Coronary artery (tissue), 2 donors: ENCODE measurements at regions not wholly inside any gene's neighbourhood (a gene's known extent, or its start where the extent isn't known, plus 50 kb on each side); places are given as distances from the start of the nearest gene placed in this dataset.

ENCODE experiments used
- DNase-seq: peaks from one replicate; pipeline ENCODE4 v3.0.0-alpha.2; 2017; ENCODE audit warnings: low spot score
- H3K27ac ChIP-seq, 2 donors: fragments of 200-600 bp; sonication (generic); one replicate each; pipeline ENCODE4 v1.5.1; 2016 to 2019
- H3K4me3 ChIP-seq: fragments of 200-600 bp; sonication (generic); 2 replicates; pipeline ENCODE4 v1.5.1; 2016; ENCODE audit warnings: mild to moderate bottlenecking, moderate library complexity
- TF ChIP-seq, protein P1 (sequence below): fragments of 200-600 bp; sonication (generic); IDR thresholded peaks from one replicate; pipeline ENCODE4 v1.5.1; 2019; ENCODE audit warnings: antibody characterized with exemption

GRCh38 chr4:186946136-186946535 is 222.5 kb upstream of the FAT1 start:
- no peak for DNase-seq
- H3K4me3 ChIP-seq = no peak overlapping the region
- TF ChIP-seq, protein P1, sequence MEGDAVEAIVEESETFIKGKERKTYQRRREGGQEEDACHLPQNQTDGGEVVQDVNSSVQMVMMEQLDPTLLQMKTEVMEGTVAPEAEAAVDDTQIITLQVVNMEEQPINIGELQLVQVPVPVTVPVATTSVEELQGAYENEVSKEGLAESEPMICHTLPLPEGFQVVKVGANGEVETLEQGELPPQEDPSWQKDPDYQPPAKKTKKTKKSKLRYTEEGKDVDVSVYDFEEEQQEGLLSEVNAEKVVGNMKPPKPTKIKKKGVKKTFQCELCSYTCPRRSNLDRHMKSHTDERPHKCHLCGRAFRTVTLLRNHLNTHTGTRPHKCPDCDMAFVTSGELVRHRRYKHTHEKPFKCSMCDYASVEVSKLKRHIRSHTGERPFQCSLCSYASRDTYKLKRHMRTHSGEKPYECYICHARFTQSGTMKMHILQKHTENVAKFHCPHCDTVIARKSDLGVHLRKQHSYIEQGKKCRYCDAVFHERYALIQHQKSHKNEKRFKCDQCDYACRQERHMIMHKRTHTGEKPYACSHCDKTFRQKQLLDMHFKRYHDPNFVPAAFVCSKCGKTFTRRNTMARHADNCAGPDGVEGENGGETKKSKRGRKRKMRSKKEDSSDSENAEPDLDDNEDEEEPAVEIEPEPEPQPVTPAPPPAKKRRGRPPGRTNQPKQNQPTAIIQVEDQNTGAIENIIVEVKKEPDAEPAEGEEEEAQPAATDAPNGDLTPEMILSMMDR = no peak
- no peak overlapping the region for H3K27ac ChIP-seq

DNA sequence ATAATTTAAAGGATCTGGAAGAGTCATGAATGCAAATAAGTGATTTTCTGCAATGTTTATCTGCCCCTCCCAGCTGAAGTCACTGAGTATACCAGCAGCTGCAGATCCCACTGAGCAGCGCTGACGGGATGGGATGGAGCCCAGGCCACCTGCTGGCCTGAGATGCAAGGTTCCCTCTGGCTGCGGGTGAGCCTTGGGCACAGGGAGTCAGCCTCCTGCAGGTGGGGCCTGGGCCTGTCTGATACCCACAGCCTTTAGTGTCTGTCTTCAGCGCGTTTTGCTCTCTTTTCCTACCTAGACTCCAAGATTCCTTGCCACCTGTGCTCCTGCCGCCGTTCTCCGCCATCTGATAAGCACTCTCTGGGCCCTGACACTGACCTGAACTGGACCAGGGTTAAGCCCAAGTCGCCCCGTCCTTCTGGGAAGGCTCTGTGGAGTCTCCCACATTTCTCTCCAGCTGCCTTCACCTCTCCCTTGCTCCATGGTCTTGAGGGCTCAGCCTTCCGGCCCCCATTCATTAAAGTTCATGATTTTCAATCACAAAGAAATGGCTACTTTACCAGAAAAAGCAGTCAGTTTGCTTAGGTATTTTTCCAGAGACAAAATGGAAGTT is 223.1 kb upstream of the FAT1 start:
- Histone ChIP-seq H3K27ac (no peak overlapping the region), H3K4me3 (no peak overlapping the region)
- TF ChIP-seq, protein P1 = no peak
- no peak for DNase-seq

DNA sequence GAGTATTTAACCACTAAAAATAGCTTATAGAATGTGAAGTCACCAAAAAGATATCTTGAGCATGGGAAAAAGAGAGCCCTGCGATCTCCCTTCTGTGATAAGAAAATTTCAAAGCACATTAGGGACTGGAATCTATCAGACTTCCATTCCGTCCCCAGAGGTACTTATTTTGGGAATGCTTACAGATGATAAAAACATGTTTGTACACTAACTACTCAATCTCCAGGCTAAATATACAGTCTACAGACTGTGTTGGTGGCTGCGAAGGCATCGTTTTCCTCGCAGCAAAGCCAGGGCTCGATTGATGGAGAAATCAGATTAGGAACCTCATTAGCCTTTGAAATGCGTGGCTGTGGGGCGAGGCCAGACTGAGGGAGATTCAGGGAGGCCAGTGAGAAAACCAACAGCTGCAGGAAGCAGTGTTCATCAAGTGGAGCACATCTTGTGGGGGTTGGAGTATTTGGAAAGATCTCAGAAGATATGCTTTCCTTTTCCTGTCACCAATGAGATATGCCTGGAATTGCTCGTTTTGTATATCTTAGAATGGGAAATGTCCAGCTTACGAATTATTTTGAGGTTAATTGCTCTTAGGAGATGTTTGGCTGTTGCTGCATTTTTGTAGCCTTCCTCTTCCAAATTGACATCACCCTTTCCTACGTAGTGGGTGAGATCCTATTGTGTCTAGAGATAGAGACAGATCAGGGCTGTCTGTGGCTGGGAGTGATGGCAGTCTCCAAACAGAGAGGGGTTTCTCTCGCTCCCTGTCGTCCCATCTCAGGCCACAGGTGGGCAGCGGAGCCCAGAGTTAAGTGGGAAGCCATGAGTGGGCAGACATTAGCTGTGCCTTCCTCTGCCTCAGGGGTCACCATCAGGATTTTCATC is 224.9 kb upstream of the FAT1 start:
- H3K27ac ChIP-seq = peak overlapping the region in 1 of 2 donors; percentile 47
- peak overlapping the region; percentile 59 for H3K4me3 ChIP-seq
- no peak for DNase-seq
- TF ChIP-seq, protein P1 = no peak

DNA sequence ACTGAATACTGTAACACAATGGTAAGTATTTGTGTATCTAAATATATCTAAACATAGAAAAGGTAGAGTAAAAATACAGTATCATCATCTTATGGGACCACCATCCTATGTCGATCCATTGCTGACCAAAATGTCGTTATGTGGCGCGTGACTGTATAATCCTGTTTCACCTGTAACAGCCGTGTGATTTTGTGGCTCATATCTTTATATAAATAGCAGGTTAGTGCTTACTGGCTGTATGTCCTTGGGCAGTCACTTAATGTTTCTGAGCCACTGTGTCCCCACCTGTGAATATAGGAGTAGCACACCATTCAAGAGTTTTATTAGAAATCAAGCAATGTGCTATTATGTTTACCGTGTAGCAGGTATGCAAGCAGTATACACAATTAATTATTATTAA is 226.2 kb upstream of the FAT1 start:
- Histone ChIP-seq H3K27ac (no peak overlapping the region), H3K4me3 (no peak overlapping the region)
- TF ChIP-seq, protein P1 = no peak
- DNase-seq = no peak

GRCh38 chr4:186952709-186953108 is 229.1 kb upstream of the FAT1 start:
- Histone ChIP-seq H3K27ac (no peak overlapping the region), H3K4me3 (no peak overlapping the region)
- no peak for DNase-seq
- TF ChIP-seq, protein P1 = no peak

GRCh38 chr4:186953599-186954260 is 230.1 kb upstream of the FAT1 start:
- Histone ChIP-seq H3K27ac (no peak overlapping the region), H3K4me3 (no peak overlapping the region)
- no peak for DNase-seq
- TF ChIP-seq, protein P1 = no peak
